Endothelial cell of umbilical vein (primary cell): ENCODE measurements at regions not wholly inside any gene's neighbourhood (a gene's known extent, or its start where the extent isn't known, plus 50 kb on each side); places are given as distances from the start of the nearest gene placed in this dataset.

Experiments
- EZH2 ChIP-seq: IDR thresholded peaks from 2 replicates; pipeline ENCODE4 v1.6.1; 2012; ENCODE audit warnings: borderline replicate concordance, low read depth, mild to moderate bottlenecking, moderate library complexity, low read length, inconsistent platforms; ENCODE audit not compliant: severe bottlenecking
- POLR2A ChIP-seq: IDR thresholded peaks from 2 replicates; pipeline ENCODE4 v1.6.1; 2012; ENCODE audit warnings: low read depth, mild to moderate bottlenecking, control low read depth, low read length
- POLR2AphosphoS5 ChIP-seq: IDR thresholded peaks from 2 replicates; pipeline ENCODE4 v1.6.1; 2012; ENCODE audit warnings: low read depth, mild to moderate bottlenecking, control low read depth, low read length, moderate library complexity; ENCODE audit not compliant: insufficient read depth
- TF ChIP-seq, protein P1 (sequence below), 2 donors: IDR thresholded peaks; 1 replicate in 1 of 2; 2 replicates in 1 of 2; pipeline ENCODE4 v1.5.1; 2011; ENCODE audit warnings: low read length in 2 of 2, mild to moderate bottlenecking in 2 of 2, moderate library complexity in 2 of 2, control low read depth in 1 of 2, inconsistent platforms in 1 of 2, low read depth in 1 of 2; ENCODE audit not compliant: insufficient read depth in 1 of 2; ENCODE audit errors: extremely low read depth in 1 of 2

DNA sequence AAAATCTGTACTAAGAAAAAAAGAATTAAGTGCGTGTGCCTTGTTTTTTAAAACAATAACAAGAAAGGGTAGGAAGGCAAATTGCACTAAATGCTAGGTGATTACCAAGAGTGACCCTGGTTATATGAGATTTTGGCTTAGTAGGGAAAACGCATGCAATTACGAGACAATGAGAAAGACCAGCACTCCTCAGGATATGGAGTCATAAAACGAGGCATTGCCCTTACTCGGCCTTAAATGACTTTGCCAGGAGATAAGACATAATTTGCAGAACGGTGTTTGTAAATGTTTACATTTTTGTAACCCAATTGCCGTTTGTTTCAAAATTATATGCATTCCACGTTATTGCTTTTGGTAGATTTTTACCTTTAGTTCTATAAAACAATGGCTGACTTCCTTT is 179.8 kb downstream of the RBM26 start:
- TF ChIP-seq POLR2AphosphoS5 (no peak), POLR2A (no peak), EZH2 (no peak)
- TF ChIP-seq, protein P1, sequence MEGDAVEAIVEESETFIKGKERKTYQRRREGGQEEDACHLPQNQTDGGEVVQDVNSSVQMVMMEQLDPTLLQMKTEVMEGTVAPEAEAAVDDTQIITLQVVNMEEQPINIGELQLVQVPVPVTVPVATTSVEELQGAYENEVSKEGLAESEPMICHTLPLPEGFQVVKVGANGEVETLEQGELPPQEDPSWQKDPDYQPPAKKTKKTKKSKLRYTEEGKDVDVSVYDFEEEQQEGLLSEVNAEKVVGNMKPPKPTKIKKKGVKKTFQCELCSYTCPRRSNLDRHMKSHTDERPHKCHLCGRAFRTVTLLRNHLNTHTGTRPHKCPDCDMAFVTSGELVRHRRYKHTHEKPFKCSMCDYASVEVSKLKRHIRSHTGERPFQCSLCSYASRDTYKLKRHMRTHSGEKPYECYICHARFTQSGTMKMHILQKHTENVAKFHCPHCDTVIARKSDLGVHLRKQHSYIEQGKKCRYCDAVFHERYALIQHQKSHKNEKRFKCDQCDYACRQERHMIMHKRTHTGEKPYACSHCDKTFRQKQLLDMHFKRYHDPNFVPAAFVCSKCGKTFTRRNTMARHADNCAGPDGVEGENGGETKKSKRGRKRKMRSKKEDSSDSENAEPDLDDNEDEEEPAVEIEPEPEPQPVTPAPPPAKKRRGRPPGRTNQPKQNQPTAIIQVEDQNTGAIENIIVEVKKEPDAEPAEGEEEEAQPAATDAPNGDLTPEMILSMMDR (IDR thresholded peaks at IDR 0.05; ENCODE audit: extremely low read depth in 1 of 2, insufficient read depth in 1 of 2, low read depth in 1 of 2, low read length in 2 of 2): no peak
